ENCODE measurements at regions not wholly inside any gene's neighbourhood (a gene's known extent, or its start where the extent isn't known, plus 50 kb on each side); places are given as distances from the start of the nearest gene placed in this dataset.

- TF ChIP-seq HNRNPH1 (optimal IDR thresholded peaks at IDR 0.05; ENCODE audit: low read depth, low read length): no peak
These were observed 568.0 kb downstream of the TRIB2 start (continued) for GRCh38 chr2:13284688-13285087.

GRCh38 chr2:13289310-13289709 is 572.6 kb downstream of the TRIB2 start:
- FAIRE-seq (no peak), ATAC-seq (no peak), DNase-seq (ENCODE audit: extremely low read depth in 1 of 4, low spot score in 3 of 4) (no peak)
- CTCF ChIA-PET (ENCODE audit: low intra/inter-chr PET ratio): no interaction called here
- no peak overlapping the region for H3K9ac ChIP-seq (ENCODE audit: insufficient read depth in 1 of 2, low read depth in 2 of 2, low read length in 2 of 2)
- no peak overlapping the region for H2AFZ ChIP-seq (ENCODE audit: low read depth, low read length)
- H3K9me3 ChIP-seq (replicated peaks; ENCODE audit: control insufficient read depth, insufficient read depth, low read depth, low read length): no peaks in the 10 kb centered on the region; the same call in 1 of the 2 replicates
- H3K27me3 ChIP-seq (ENCODE audit: control insufficient read depth in 2 of 2, insufficient read depth in 2 of 2, low read length in 2 of 2): no peaks in the 10 kb centered on the region
- H3K4me1 ChIP-seq (replicated peaks in 1 of 2; ENCODE audit: control insufficient read depth in 2 of 2, insufficient read depth in 2 of 2, low read length in 2 of 2): no peaks in the 10 kb centered on the region
- no peaks in the 10 kb centered on the region for H3K79me2 ChIP-seq (ENCODE audit: control insufficient read depth, insufficient read depth, low read length)
- no TSS peak for BruUV-seq (replicated peaks)
- H4K20me1 ChIP-seq (replicated peaks; ENCODE audit: control insufficient read depth, insufficient read depth, low read length): no peaks in the 10 kb centered on the region
- no peak overlapping the region for H3K27ac ChIP-seq (ENCODE audit: extremely low read depth, low read depth, low read length)
- intact Hi-C loops (cut with micrococcal nuclease) (no loop called here), in situ Hi-C loops (cut with MboI) (no loop called here)
- no peak overlapping the region for H3K4me2 ChIP-seq (ENCODE audit: insufficient read depth, low read length)
- POLR2A ChIA-PET: no interaction called here
- no peak overlapping the region for H3K4me3 ChIP-seq
- H3K9me1 ChIP-seq (ENCODE audit: control insufficient read depth, insufficient read depth, low read length): no peaks in the 10 kb centered on the region
- H3K36me3 ChIP-seq (ENCODE audit: control insufficient read depth, insufficient read depth, low read length): no peaks in the 10 kb centered on the region
- TF ChIP-seq GABPB2 (CRISPR knock-in tag; conservative IDR thresholded peaks at IDR 0.05) (no peak), NCOA6 (IDR thresholded peaks at IDR 0.05) (no peak), XRCC5 (IDR thresholded peaks at IDR 0.05; ENCODE audit: low read depth, low read length) (no peak), JUND (IDR thresholded peaks at IDR 0.05; ENCODE audit: borderline replicate concordance, low read depth, low read length) (no peak), JUND (tag; IDR thresholded peaks at IDR 0.05; ENCODE audit: borderline replicate concordance, low read depth, low read length) (no peak), BRD4 (IDR thresholded peaks at IDR 0.05) (no peak), ZBTB7A (IDR thresholded peaks at IDR 0.05; ENCODE audit: borderline replicate concordance, control insufficient read depth, low read depth, low read length) (no peak), ARID1B (IDR thresholded peaks at IDR 0.05) (no peak), SFPQ (IDR thresholded peaks at IDR 0.05; ENCODE audit: low read depth, low read length) (no peak), POLR3A (IDR thresholded peaks at IDR 0.05; ENCODE audit: borderline replicate concordance, extremely low read depth, insufficient read depth, insufficient read length) (no peak), ZBTB12 (CRISPR knock-in tag; IDR thresholded peaks at IDR 0.05) (no peak), THAP12 (CRISPR knock-in tag; IDR thresholded peaks at IDR 0.05) (no peak), FOXP4 (CRISPR knock-in tag; IDR thresholded peaks at IDR 0.05; ENCODE audit: borderline replicate concordance) (no peak)
